Right atrium auricular region (tissue), 2 donors: ENCODE measurements at regions not wholly inside any gene's neighbourhood (a gene's known extent, or its start where the extent isn't known, plus 50 kb on each side); places are given as distances from the start of the nearest gene placed in this dataset.

ENCODE experiments used
- DNase-seq: peaks from one replicate; pipeline ENCODE4 v3.0.0-alpha.2; 2019; ENCODE audit warnings: low spot score
- H3K27ac ChIP-seq, 2 donors: fragments of 200-600 bp; sonication (generic); 1 replicate in 1 of 2; 2 replicates in 1 of 2; pipeline ENCODE4 v1.5.1; 2016 to 2019
- H3K27me3 ChIP-seq, 2 donors: fragments of 200-600 bp; sonication (generic); one replicate each; pipeline versions ENCODE4 v1.5.1 to v1.6.0; 2017 to 2019
- H3K36me3 ChIP-seq: fragments of 200-600 bp; sonication (generic); one replicate; pipeline ENCODE4 v1.5.1; 2016
- H3K4me1 ChIP-seq, 2 donors: fragments of 200-600 bp; sonication (generic); one replicate each; pipeline versions ENCODE4 v1.5.1 to v1.6.0; 2017 to 2019
- H3K4me3 ChIP-seq, 2 donors: fragments of 200-600 bp; sonication (generic); 1 replicate in 1 of 2; 2 replicates in 1 of 2; pipeline ENCODE4 v1.5.1; 2017 to 2019; ENCODE audit warnings: mild to moderate bottlenecking in 1 of 2, moderate library complexity in 1 of 2
- H3K9me3 ChIP-seq, 2 donors: fragments of 200-600 bp; sonication (generic); one replicate each; pipeline ENCODE4 v1.5.1; 2019
- CTCF ChIP-seq, 2 donors: fragments of 200-600 bp; sonication (generic); IDR thresholded peaks; one replicate each; pipeline ENCODE4 v1.5.1; 2019; ENCODE audit warnings: antibody characterized with exemption in 2 of 2

- no peak overlapping the region for H3K27ac ChIP-seq
- no peaks in the 10 kb centered on the region for H3K4me1 ChIP-seq
- H3K9me3 ChIP-seq = no peaks in the 10 kb centered on the region
- DNase-seq = no peak
- no peak overlapping the region for H3K4me3 ChIP-seq
- no peak for TF ChIP-seq CTCF (IDR thresholded peaks at IDR 0.05)
- no peaks in the 10 kb centered on the region for H3K27me3 ChIP-seq
- H3K36me3 ChIP-seq = no peaks in the 10 kb centered on the region
These were observed 264.2 kb downstream of the SEC23IP start for GRCh38 chr10:120156614-120157274.

GRCh38 chr10:120161111-120161510 lies 268.6 kb downstream of the SEC23IP start:
- TF ChIP-seq CTCF (IDR thresholded peaks at IDR 0.05) = no peak
- H3K27ac ChIP-seq = no peak overlapping the region
- H3K36me3 ChIP-seq = no peaks in the 10 kb centered on the region
- no peaks in the 10 kb centered on the region for H3K27me3 ChIP-seq
- H3K9me3 ChIP-seq = no peaks in the 10 kb centered on the region
- no peaks in the 10 kb centered on the region for H3K4me1 ChIP-seq
- DNase-seq = no peak
- H3K4me3 ChIP-seq = no peak overlapping the region

- H3K36me3 ChIP-seq = no peaks in the 10 kb centered on the region
- no peaks in the 10 kb centered on the region for H3K27me3 ChIP-seq
- H3K27ac ChIP-seq = no peak overlapping the region
- no peak for TF ChIP-seq CTCF (IDR thresholded peaks at IDR 0.05)
- H3K4me1 ChIP-seq = no peaks in the 10 kb centered on the region
- DNase-seq = no peak
- H3K4me3 ChIP-seq = no peak overlapping the region
- no peaks in the 10 kb centered on the region for H3K9me3 ChIP-seq
These were observed 269.9 kb downstream of the SEC23IP start for GRCh38 chr10:120162471-120162870.

- no peaks in the 10 kb centered on the region for H3K4me1 ChIP-seq
- H3K36me3 ChIP-seq = no peaks in the 10 kb centered on the region
- no peak overlapping the region for H3K4me3 ChIP-seq
These were observed 279.8 kb downstream of the SEC23IP start for GRCh38 chr10:120172356-120172755.

GRCh38 chr10:120174491-120174890 lies 282.0 kb downstream of the SEC23IP start:
- no peak for DNase-seq
- H3K27ac ChIP-seq = no peak overlapping the region
- no peaks in the 10 kb centered on the region for H3K27me3 ChIP-seq
- no peak overlapping the region for H3K4me3 ChIP-seq
- no peaks in the 10 kb centered on the region for H3K9me3 ChIP-seq
- H3K36me3 ChIP-seq = no peaks in the 10 kb centered on the region
- TF ChIP-seq CTCF (IDR thresholded peaks at IDR 0.05) = no peak
- H3K4me1 ChIP-seq = no peaks in the 10 kb centered on the region

More at GRCh38 chr10:120172356-120172755, 279.8 kb downstream of the SEC23IP start:
- no peak overlapping the region for H3K27ac ChIP-seq
- H3K27me3 ChIP-seq = no peaks in the 10 kb centered on the region
- no peaks in the 10 kb centered on the region for H3K9me3 ChIP-seq
- no peak for DNase-seq
- TF ChIP-seq CTCF (IDR thresholded peaks at IDR 0.05) = no peak

- DNase-seq = no peak
- no peak for TF ChIP-seq CTCF (IDR thresholded peaks at IDR 0.05)
- Histone ChIP-seq H3K27ac (no peak overlapping the region), H3K36me3 (no peaks in the 10 kb centered on the region), H3K9me3 (no peaks in the 10 kb centered on the region), H3K4me1 (no peaks in the 10 kb centered on the region), H3K4me3 (no peak overlapping the region), H3K27me3 (no peaks in the 10 kb centered on the region)
These were observed 279.7 kb upstream of the PLPP4 start for GRCh38 chr10:120177330-120177729.
